H9 (cell line): ENCODE measurements at regions not wholly inside any gene's neighbourhood (a gene's known extent, or its start where the extent isn't known, plus 50 kb on each side); places are given as distances from the start of the nearest gene placed in this dataset.

Experiments
- DNase-seq: peaks from one replicate; pipeline ENCODE4 v3.0.0-alpha.2; 2017
- H2AFZ ChIP-seq: one replicate; pipeline ENCODE4 v1.6.1; 2013; ENCODE audit warnings: mild to moderate bottlenecking, low read length, control low read depth, moderate library complexity
- H2AK5ac ChIP-seq: 2 replicates; pipeline ENCODE4 v1.6.1; 2013; ENCODE audit warnings: low read length, control low read depth, mixed read lengths; ENCODE audit not compliant: insufficient read length
- H2BK120ac ChIP-seq: one replicate; pipeline ENCODE4 v1.6.1; 2013; ENCODE audit warnings: low read depth, mild to moderate bottlenecking, low read length, control low read depth, inconsistent platforms; ENCODE audit not compliant: poor library complexity, severe bottlenecking
- H2BK12ac ChIP-seq: 2 replicates; pipeline ENCODE4 v1.6.1; 2013; ENCODE audit warnings: low read length, control low read depth, mixed read lengths, low read depth; ENCODE audit not compliant: insufficient read length
- H2BK15ac ChIP-seq: 2 replicates; pipeline ENCODE4 v1.6.1; 2013; ENCODE audit warnings: low read depth, low read length, control low read depth
- H2BK20ac ChIP-seq: one replicate; pipeline ENCODE4 v1.6.1; 2013; ENCODE audit warnings: low read depth, mild to moderate bottlenecking, low read length, control low read depth, inconsistent platforms; ENCODE audit not compliant: poor library complexity, severe bottlenecking
- H2BK5ac ChIP-seq: 2 replicates; pipeline ENCODE4 v1.6.1; 2013; ENCODE audit warnings: low read length, control low read depth, mixed read lengths; ENCODE audit not compliant: insufficient read length
- H3K14ac ChIP-seq: 2 replicates; pipeline ENCODE4 v1.6.1; 2013; ENCODE audit warnings: low read length, control low read depth; ENCODE audit not compliant: insufficient read depth
- H3K18ac ChIP-seq: 2 replicates; pipeline ENCODE4 v1.6.1; 2013; ENCODE audit warnings: low read depth, mild to moderate bottlenecking, mixed read lengths, low read length, control low read depth; ENCODE audit not compliant: insufficient read length
- H3K23ac ChIP-seq: 2 replicates; pipeline ENCODE4 v1.6.1; 2013; ENCODE audit warnings: low read length, control low read depth, mixed read lengths, low read depth; ENCODE audit not compliant: insufficient read length
- H3K23me2 ChIP-seq: 2 replicates; pipeline ENCODE4 v1.6.1; 2013; ENCODE audit warnings: low read depth, mild to moderate bottlenecking, mixed read lengths, low read length, control low read depth; ENCODE audit not compliant: insufficient read length, poor library complexity, severe bottlenecking
- H3K27ac ChIP-seq: 2 replicates; pipeline ENCODE4 v1.5.1; 2013; ENCODE audit warnings: low read length, control low read depth, mixed read lengths, low read depth; ENCODE audit not compliant: insufficient read length
- H3K27me3 ChIP-seq: 2 replicates; pipeline ENCODE4 v1.6.1; 2013; ENCODE audit warnings: low read length, control low read depth, inconsistent platforms; ENCODE audit not compliant: insufficient read depth
- H3K4ac ChIP-seq: 2 replicates; pipeline ENCODE4 v1.6.1; 2013; ENCODE audit warnings: low read depth, mild to moderate bottlenecking, control low read depth, inconsistent platforms, low read length, moderate library complexity
- H3K4me1 ChIP-seq: 2 replicates; pipeline ENCODE4 v1.6.1; 2013; ENCODE audit warnings: low read length, control low read depth, inconsistent platforms; ENCODE audit not compliant: insufficient read depth
- H3K4me2 ChIP-seq: 2 replicates; pipeline ENCODE4 v1.6.1; 2013; ENCODE audit warnings: low read length, control low read depth, mixed read lengths; ENCODE audit not compliant: insufficient read length, insufficient read depth
- H3K56ac ChIP-seq: 2 replicates; pipeline ENCODE4 v1.6.1; 2013; ENCODE audit warnings: low read depth, mild to moderate bottlenecking, mixed read lengths, low read length, control low read depth; ENCODE audit not compliant: insufficient read length
- H3K79me1 ChIP-seq: 2 replicates; pipeline ENCODE4 v1.6.1; 2013; ENCODE audit warnings: low read depth, mild to moderate bottlenecking, moderate library complexity, low read length, control low read depth, inconsistent platforms; ENCODE audit not compliant: insufficient read depth, poor library complexity, severe bottlenecking
- H3K79me2 ChIP-seq: 2 replicates; pipeline ENCODE4 v1.6.1; 2013; ENCODE audit warnings: low read length, control low read depth, inconsistent platforms; ENCODE audit not compliant: insufficient read depth
- H3K9ac ChIP-seq: 2 replicates; pipeline ENCODE4 v1.6.1; 2013; ENCODE audit warnings: low read length, control low read depth, mixed read lengths; ENCODE audit not compliant: insufficient read length; ENCODE audit errors: extremely low read depth
- H3K9me3 ChIP-seq: one replicate; pipeline ENCODE4 v1.6.1; 2013; ENCODE audit warnings: low read depth, low read length, inconsistent platforms; ENCODE audit not compliant: control insufficient read depth
- H3T11ph ChIP-seq: one replicate; pipeline ENCODE4 v1.6.1; 2013; ENCODE audit warnings: mild to moderate bottlenecking, low read length, control low read depth, inconsistent platforms
- H4K20me1 ChIP-seq: one replicate; pipeline ENCODE4 v1.6.1; 2013; ENCODE audit not compliant: control insufficient read depth, insufficient read length, insufficient read depth
- H4K5ac ChIP-seq: 2 replicates; pipeline ENCODE4 v1.6.1; 2013; ENCODE audit warnings: low read depth, mild to moderate bottlenecking, mixed read lengths, low read length, control low read depth; ENCODE audit not compliant: insufficient read length
- H4K8ac ChIP-seq: replicated peaks from 2 replicates; pipeline ENCODE4 v1.6.1; 2013; ENCODE audit warnings: low read length, control low read depth, mixed read lengths, low read depth; ENCODE audit not compliant: insufficient read length
- H4K91ac ChIP-seq: 2 replicates; pipeline ENCODE4 v1.6.1; 2013; ENCODE audit warnings: low read depth, mild to moderate bottlenecking, moderate library complexity, mixed read lengths, low read length, control low read depth; ENCODE audit not compliant: insufficient read length
- H3K27ac Mint-ChIP-seq, 3 experiments: 2 replicates in 2 of 3; 3 replicates in 1 of 3; pipeline ENCODE4 v1.8.0; 2020 to 2021; ENCODE audit warnings: mixed read lengths in 3 of 3, mild to moderate bottlenecking in 1 of 3, moderate library complexity in 1 of 3
- H3K27me3 Mint-ChIP-seq: 2 replicates; pipeline ENCODE4 v1.8.0; 2021; ENCODE audit warnings: low read depth, mild to moderate bottlenecking, moderate library complexity, mixed read lengths
- H3K36me3 Mint-ChIP-seq, 3 experiments: 2 replicates in 2 of 3; 3 replicates in 1 of 3; pipeline ENCODE4 v1.8.0; 2020 to 2021; ENCODE audit warnings: low read depth in 3 of 3, mixed read lengths in 3 of 3; ENCODE audit not compliant: insufficient read depth in 1 of 3
- H3K4me1 Mint-ChIP-seq, 2 experiments: 2 replicates each; pipeline ENCODE4 v1.8.0; 2020; ENCODE audit warnings: mixed read lengths in 2 of 2
- H3K4me3 Mint-ChIP-seq, 2 experiments: 2 replicates in 1 of 2; 3 replicates in 1 of 2; pipeline ENCODE4 v1.8.0; 2020 to 2021; ENCODE audit warnings: mild to moderate bottlenecking in 2 of 2, mixed read lengths in 2 of 2, moderate library complexity in 1 of 2
- H3K9me3 Mint-ChIP-seq, 2 experiments: 2 replicates in 1 of 2; 3 replicates in 1 of 2; pipeline ENCODE4 v1.8.0; 2020; ENCODE audit warnings: mild to moderate bottlenecking in 2 of 2, mixed read lengths in 2 of 2, moderate library complexity in 1 of 2
- WGBS: extraction: QIAGEN DNeasy Blood & Tissue Kit; methylation state at CpG from one replicate; pipeline ENCODE4 v1.1.7; 2013; ENCODE audit warnings: missing lambda C conversion rate, low lambda C conversion rate, mixed read lengths; ENCODE audit not compliant: insufficient read length; ENCODE audit errors: extremely low coverage; 5-methylcytosine and 5-hydroxymethylcytosine counted together
- TF ChIP-seq, protein P1 (sequence below): fragments of 200-600 bp; sonication (generic); conservative IDR thresholded peaks from 3 replicates; pipeline ENCODE4 v1.8.0; 2021; ENCODE audit warnings: antibody characterized with exemption, mild to moderate bottlenecking

GRCh38 chr7:49297958-49298357, 373.6 kb downstream of the CDC14C start:
- H2BK15ac ChIP-seq, result no peak overlapping the region
- H3K79me2 ChIP-seq, result no peaks in the 10 kb centered on the region
- H3K4me2 ChIP-seq, result no peak overlapping the region
- no peak overlapping the region for H3K4ac ChIP-seq
- H3K9me3 ChIP-seq, result no peaks in the 10 kb centered on the region
- no peaks in the 10 kb centered on the region for H3K27me3 ChIP-seq
- TF ChIP-seq, protein P1, sequence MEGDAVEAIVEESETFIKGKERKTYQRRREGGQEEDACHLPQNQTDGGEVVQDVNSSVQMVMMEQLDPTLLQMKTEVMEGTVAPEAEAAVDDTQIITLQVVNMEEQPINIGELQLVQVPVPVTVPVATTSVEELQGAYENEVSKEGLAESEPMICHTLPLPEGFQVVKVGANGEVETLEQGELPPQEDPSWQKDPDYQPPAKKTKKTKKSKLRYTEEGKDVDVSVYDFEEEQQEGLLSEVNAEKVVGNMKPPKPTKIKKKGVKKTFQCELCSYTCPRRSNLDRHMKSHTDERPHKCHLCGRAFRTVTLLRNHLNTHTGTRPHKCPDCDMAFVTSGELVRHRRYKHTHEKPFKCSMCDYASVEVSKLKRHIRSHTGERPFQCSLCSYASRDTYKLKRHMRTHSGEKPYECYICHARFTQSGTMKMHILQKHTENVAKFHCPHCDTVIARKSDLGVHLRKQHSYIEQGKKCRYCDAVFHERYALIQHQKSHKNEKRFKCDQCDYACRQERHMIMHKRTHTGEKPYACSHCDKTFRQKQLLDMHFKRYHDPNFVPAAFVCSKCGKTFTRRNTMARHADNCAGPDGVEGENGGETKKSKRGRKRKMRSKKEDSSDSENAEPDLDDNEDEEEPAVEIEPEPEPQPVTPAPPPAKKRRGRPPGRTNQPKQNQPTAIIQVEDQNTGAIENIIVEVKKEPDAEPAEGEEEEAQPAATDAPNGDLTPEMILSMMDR, result no peak
- H3K56ac ChIP-seq, result no peak overlapping the region
- H3K27ac ChIP-seq, result no peak overlapping the region
- H2BK120ac ChIP-seq, result no peak overlapping the region
- H3K4me3 Mint-ChIP-seq, result no peak overlapping the region
- peaks cover 4 to 8% of the 10 kb centered on the region in 2 experiments for H3K4me1 Mint-ChIP-seq
- no peak for DNase-seq
- H2BK20ac ChIP-seq, result no peak overlapping the region
- no peak overlapping the region for H2AFZ ChIP-seq
- H2BK5ac ChIP-seq, result no peak overlapping the region
- no peaks in the 10 kb centered on the region for H3K27me3 Mint-ChIP-seq
- no peak overlapping the region for H2BK12ac ChIP-seq
- no peak overlapping the region for H4K91ac ChIP-seq
- no peak overlapping the region for H3K18ac ChIP-seq
- no CpG with 5 or more reads among the region's 1 CpG for whole genome bisulfite sequencing
- no peak overlapping the region for H3K14ac ChIP-seq
- H3K36me3 Mint-ChIP-seq, result peaks cover 0 to 15% (median 0%) of the 10 kb centered on the region in 3 experiments; a peak in 1 of 7 replicates
- H3K79me1 ChIP-seq, result no peaks in the 10 kb centered on the region
- H3K9ac ChIP-seq, result no peak overlapping the region
- no peak overlapping the region for H3K27ac Mint-ChIP-seq
- H3K23me2 ChIP-seq, result no peaks in the 10 kb centered on the region
- H3T11ph ChIP-seq, result no peak overlapping the region
- no peak overlapping the region for H4K5ac ChIP-seq
- no peak overlapping the region for H3K23ac ChIP-seq
- peaks cover 3 to 12% of the 10 kb centered on the region in 2 experiments; a peak in 3 of 5 replicates for H3K9me3 Mint-ChIP-seq
- H2AK5ac ChIP-seq, result no peak overlapping the region
- H4K8ac ChIP-seq, result no peak overlapping the region
- H4K20me1 ChIP-seq, result no peaks in the 10 kb centered on the region
- no peaks in the 10 kb centered on the region for H3K4me1 ChIP-seq
